ENCODE measurements at regions not wholly inside any gene's neighbourhood (a gene's known extent, or its start where the extent isn't known, plus 50 kb on each side); places are given as distances from the start of the nearest gene placed in this dataset.
A peak's percentile ranks its signal among the peaks of the same experiment; 100 is the strongest.
"Not testable (repeated sequence)": the region's sequence is repeated elsewhere in the genome, so short reads cannot be mapped to it uniquely, and the experiment has no call there.

- not testable (repeated sequence) for H3K27me3 ChIP-seq; H3K27ac ChIP-seq; H3K9ac ChIP-seq (ENCODE audit: low read depth in 2 of 2, low read length in 2 of 2); H3K4me3 ChIP-seq; H3K4me1 ChIP-seq; DNase-seq; H3K9me3 ChIP-seq; H3K36me3 ChIP-seq
- intact Hi-C loops (cut with DNase I): loop anchor here (10.0 kb wide), 1 partner anchor 178 kb away; no protein-coding TSS in a partner anchor
- peak; percentile 25 for TF ChIP-seq CTCF (IDR thresholded peaks at IDR 0.05)
Observed at GRCh38 chr1:157196670-157197456, 58.7 kb upstream of the ETV3 start.

GRCh38 chr1:157196245-157196543 lies 58.0 kb upstream of the ETV3 start:
- Histone ChIP-seq H3K9ac (ENCODE audit: low read depth in 2 of 2, low read length in 2 of 2) (no peak overlapping the region), H3K27ac (no peak overlapping the region), H3K4me3 (no peak overlapping the region), H3K4me1 (no peaks in the 10 kb centered on the region), H3K9me3 (no peaks in the 10 kb centered on the region), H3K27me3 (peaks cover 6% of the 10 kb centered on the region), H3K36me3 (no peaks in the 10 kb centered on the region)
- intact Hi-C loops (cut with DNase I): loop anchor here (10.0 kb wide), 1 partner anchor 179 kb away; no protein-coding TSS in a partner anchor
- no peak for TF ChIP-seq CTCF (IDR thresholded peaks at IDR 0.05)
- DNase-seq: no peak

GRCh38 chr1:157195521-157196244 lies 57.5 kb upstream of the ETV3 start:
- no peak for DNase-seq

GRCh38 chr1:157194731-157195520 lies 56.7 kb upstream of the ETV3 start:
- no peak for DNase-seq
- intact Hi-C loops (cut with DNase I): loop anchor here (5.0 to 10.0 kb wide), 2 partner anchors 180 to 297 kb away; no protein-coding TSS in a partner anchor
- TF ChIP-seq CTCF (IDR thresholded peaks at IDR 0.05): no peak

More at GRCh38 chr1:157195521-157196244, 57.5 kb upstream of the ETV3 start:
- peaks cover 6% of the 10 kb centered on the region for H3K27me3 ChIP-seq
- no peak overlapping the region for H3K27ac ChIP-seq
- no peaks in the 10 kb centered on the region for H3K36me3 ChIP-seq
- H3K9me3 ChIP-seq: no peaks in the 10 kb centered on the region
- intact Hi-C loops (cut with DNase I): loop anchor here (10.0 kb wide), 1 partner anchor 179 kb away; no protein-coding TSS in a partner anchor
- no peak overlapping the region for H3K4me3 ChIP-seq
- no peaks in the 10 kb centered on the region for H3K4me1 ChIP-seq
- no peak overlapping the region for H3K9ac ChIP-seq (ENCODE audit: low read depth in 2 of 2, low read length in 2 of 2)
- no peak for TF ChIP-seq CTCF (IDR thresholded peaks at IDR 0.05)

GRCh38 chr1:157193702-157194391 lies 55.7 kb upstream of the ETV3 start:
- H3K9me3 ChIP-seq: no peaks in the 10 kb centered on the region
- TF ChIP-seq CTCF (IDR thresholded peaks at IDR 0.05): peak; percentile 51
- H3K4me3 ChIP-seq: no peak overlapping the region
- peaks cover 6% of the 10 kb centered on the region for H3K27me3 ChIP-seq
- no peak overlapping the region for H3K9ac ChIP-seq (ENCODE audit: low read depth in 2 of 2, low read length in 2 of 2)
- no peaks in the 10 kb centered on the region for H3K4me1 ChIP-seq
- H3K36me3 ChIP-seq: no peaks in the 10 kb centered on the region
- intact Hi-C loops (cut with DNase I): loop anchor here (5.0 to 10.0 kb wide), 2 partner anchors 181 to 298 kb away; no protein-coding TSS in a partner anchor
- no peak overlapping the region for H3K27ac ChIP-seq
- DNase-seq: peak; percentile 74

More at GRCh38 chr1:157194731-157195520, 56.7 kb upstream of the ETV3 start:
- Histone ChIP-seq H3K27ac (no peak overlapping the region), H3K4me1 (no peaks in the 10 kb centered on the region), H3K4me3 (no peak overlapping the region), H3K9ac (ENCODE audit: low read depth in 2 of 2, low read length in 2 of 2) (no peak overlapping the region), H3K27me3 (peaks cover 6% of the 10 kb centered on the region), H3K36me3 (no peaks in the 10 kb centered on the region), H3K9me3 (no peaks in the 10 kb centered on the region)
